GM18511 (cell line): ENCODE measurements at regions not wholly inside any gene's neighbourhood (a gene's known extent, or its start where the extent isn't known, plus 50 kb on each side); places are given as distances from the start of the nearest gene placed in this dataset.
"Not testable (repeated sequence)": the region's sequence is repeated elsewhere in the genome, so short reads cannot be mapped to it uniquely, and the experiment has no call there.

Source experiments
- ATAC-seq: cut with Tn5 transposase; IDR thresholded peaks from one replicate; pipeline ENCODE4 v1.9.1; 2021; ENCODE audit warnings: mild to moderate bottlenecking, moderate library complexity; ENCODE audit not compliant: unreplicated experiment

- no peak for ATAC-seq
Measured at GRCh38 chr3:171915275-171915674, 72.1 kb downstream of the TMEM212 start.

DNA sequence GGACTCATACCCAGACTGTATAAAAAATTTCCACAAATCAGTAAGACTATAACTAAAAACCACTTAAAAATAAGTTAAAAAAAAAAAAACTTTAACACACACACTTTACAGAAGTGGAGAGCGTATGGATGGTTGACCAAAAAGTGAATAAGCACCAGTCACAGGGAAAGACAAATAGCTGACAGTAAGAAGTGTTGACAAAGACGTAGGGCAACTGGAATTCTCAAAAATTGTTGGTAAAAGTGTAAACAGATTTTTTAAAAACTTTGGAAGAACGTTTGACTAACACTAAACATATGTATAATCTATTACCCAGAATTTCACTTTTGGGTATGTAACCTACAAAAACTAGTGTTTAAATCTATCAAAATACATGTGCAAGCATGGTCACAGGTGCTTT, 73.7 kb downstream of the TMEM212 start:
- ATAC-seq = no peak

GRCh38 chr3:171922629-171923028, 79.5 kb downstream of the TMEM212 start:
- ATAC-seq = not testable (repeated sequence)

DNA sequence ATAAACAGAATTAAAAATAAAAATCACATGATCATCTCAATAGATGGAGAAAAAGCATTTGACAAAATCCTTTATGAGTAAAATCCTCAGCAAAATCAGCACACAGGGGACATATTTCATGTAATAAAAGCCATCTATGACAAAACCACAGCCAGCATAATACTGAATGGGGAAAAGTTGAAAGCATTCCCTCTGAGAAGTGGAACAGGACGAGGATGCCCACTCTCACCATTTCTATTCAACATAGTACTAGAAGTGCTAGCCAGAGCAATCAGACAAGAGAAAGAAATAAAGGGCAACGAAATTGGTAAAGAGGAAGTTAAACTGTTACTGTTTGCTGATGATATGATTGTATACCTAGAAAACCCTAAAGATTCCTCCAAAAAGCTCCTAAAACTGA, 80.5 kb downstream of the TMEM212 start:
- not testable (repeated sequence) for ATAC-seq

DNA sequence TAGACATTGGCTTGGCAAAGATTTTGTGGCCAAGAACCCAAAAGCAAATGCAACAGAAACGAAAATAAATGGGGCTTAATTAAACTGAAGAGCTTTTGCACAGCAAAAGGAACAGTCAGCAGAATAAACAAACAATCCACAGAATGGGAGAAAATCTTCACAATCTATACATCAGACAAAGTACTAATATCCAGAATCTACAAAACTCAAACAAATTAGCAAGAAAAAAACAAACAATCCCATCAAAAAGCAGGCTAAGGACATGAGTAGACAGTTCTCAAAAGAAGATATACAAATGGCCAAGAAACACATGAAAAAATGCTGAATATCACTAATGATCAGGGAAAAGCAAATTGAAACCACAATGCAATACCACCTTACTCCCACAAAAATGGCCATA, 81.7 kb downstream of the TMEM212 start:
- ATAC-seq = not testable (repeated sequence)

DNA sequence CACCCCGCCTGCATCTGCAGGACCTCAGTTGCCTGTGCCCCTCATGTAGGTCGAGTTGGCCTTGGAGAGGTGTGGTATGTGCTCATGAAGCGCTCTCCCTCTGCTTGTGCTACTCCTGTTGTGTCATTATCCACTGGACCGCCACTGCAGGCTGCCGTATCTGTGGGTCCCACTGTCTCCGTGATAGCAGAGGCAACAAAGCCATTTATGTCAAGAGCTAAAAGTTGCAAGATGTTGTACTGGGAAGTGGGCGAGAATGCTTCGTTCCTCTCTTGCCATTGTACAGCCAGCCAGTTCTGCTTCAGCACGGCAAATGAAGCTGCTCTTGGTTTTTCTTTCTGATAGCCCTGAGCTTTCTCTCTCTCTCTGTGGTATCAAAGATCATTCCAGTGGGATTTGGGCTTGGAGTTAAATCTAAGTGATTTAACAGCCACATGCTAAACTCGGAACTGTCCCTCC, 89.0 kb downstream of the TMEM212 start:
- no peak for ATAC-seq

DNA sequence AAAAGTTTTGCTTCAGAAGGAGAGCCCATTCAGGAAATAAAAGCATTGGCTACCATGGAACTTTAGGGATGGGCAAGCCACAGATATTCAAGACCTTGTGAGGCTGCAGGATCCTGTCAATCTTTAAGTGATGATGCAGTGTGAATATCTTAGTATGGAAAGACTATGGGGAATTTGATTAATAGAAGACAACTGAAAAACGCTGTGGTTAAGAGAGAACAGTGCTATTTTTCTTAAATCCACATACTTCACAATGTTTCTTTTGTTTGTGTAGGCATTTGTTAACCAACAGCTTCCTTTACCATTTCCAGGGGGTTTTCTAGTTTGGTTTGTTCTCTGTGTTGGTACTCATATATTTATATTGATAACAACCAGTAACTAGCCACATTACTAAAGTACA, 90.3 kb downstream of the TMEM212 start:
- no peak for ATAC-seq

GRCh38 chr3:171935261-171936123, 92.3 kb downstream of the TMEM212 start:
- no peak for ATAC-seq

DNA sequence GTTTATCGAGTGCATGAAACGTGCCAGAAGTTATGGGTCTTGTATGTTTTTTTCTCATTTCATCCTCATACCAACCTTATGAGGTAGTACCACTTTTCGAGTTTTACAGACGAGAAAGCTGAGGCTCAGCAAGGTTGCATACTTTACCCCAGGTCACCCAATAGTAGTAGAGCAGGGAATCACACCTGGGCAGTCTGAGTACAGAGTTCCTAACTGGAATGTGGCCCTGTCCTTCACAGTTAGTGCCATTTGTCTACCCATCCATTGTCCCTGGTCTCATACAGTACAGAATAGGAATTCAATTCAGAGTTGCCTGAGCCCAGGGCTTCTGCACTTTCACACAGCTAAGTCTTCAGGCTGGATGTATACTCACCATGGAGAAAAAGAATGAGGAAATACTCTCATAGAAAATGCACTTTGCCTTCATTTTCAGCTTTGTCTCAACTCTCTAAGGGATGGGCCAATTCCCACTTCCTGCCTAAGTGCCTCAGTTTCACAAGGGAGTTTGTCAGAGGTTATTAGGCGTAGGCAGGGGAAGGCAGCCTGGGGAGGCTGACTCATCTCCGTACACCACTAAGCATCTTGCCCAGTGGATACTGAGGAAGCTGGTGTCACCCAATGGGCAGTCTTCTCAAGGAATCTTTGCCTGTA, 93.2 kb downstream of the TMEM212 start:
- no peak for ATAC-seq

DNA sequence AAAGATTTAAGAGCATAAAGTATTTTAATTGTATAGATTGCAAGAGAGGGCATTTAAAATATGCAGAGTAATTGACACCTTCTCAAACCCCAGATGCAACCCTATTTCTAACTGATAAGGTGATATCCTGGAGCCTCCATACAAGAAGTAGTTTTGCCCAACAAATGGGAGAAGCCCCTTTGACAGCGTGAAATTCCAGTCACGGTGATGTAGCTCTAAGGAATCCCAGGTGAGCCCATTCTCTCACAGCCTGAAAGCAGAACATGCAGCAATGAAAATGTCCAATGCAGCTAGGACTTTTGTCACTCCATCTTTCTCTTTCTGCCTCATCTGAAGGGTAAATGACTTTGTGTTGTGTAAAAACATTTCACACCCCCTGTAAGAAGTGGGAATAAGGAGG, 96.4 kb downstream of the TMEM212 start:
- no peak for ATAC-seq

DNA sequence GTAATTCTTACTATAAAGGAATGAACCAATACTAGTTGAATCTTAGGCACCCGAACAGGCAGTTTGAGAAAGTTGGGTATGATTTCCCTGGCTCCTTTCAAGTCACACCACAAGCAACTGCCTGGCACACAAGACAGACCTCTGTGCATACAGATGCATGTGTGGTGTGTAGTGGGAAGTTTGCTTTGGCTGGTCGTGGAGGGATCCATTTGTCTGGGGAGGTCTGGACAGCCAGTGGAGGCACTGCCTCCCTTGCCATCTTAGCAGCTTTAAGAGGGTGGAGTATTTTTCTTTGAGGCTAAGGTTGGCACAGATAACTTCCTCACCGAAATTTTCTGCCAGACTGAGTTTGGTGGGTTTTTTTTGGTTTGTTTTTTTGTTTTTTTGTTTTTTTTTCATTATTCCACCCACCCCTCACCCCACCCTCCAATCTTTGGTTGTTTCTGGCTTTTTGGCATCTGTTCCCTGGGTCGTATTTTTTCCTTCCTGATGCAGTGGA, 97.1 kb downstream of the TMEM212 start:
- no peak for ATAC-seq

- no peak for ATAC-seq
Measured at GRCh38 chr3:171943262-171944117, 95.9 kb upstream of the FNDC3B start.

- no peak for ATAC-seq
Measured at GRCh38 chr3:171944118-171945016, 95.0 kb upstream of the FNDC3B start.

DNA sequence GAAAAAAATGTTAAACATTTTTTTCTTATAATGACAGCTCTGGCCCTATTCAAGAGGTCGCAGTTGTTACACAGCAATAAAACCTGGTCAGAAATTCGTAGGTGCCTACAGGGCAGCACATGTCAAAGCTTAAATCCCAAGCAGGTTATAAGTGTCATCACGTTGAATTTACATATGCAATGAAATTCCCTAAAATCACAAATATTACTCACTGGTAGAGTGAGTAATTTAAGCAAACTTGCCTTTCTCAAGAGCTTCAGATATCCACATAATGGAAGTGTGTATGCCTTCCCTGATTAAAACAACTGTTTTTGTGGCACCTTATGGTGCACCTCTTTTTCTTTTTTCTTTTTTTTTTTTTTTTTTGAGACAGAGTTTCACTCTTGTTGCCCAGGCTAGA, 90.7 kb upstream of the FNDC3B start:
- no peak for ATAC-seq

DNA sequence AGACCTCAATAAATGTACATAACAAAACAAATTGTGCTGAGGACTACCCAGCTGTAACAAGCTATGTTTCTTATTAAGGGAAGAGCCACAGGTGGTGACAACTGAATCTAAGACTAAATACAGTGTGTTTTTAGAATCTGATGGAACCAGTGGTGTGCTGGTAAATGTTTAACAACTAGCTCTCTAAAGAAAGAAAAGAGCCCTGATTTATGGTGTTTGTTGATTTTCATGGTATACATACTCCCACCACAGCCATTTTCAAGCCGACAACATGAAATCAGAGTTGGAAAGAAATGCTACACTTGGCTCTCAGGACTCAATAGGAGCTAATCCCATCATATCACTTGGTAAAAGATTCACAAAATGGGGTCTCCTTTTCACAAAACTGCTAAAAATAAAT, 89.8 kb upstream of the FNDC3B start:
- ATAC-seq = no peak

- no peak for ATAC-seq
Measured at GRCh38 chr3:171950373-171950772, 89.0 kb upstream of the FNDC3B start.

DNA sequence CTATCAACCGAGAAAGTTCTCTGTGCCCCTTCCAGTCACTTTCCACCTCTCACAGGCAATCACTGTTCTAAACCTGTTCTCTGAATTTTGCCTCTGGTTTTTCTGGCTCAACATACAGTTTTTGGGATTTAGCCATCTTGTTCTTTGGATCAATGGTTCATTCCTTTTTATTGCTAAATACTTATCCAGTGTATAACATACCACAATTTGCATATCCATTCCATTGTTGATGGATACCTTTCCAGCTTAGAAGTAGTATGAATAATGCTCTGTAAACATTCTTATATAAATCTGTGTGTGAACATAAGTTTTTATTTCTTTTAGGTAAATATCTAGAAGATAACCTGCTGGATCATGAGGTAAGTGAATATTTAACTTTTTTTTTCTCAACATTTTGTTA, 87.8 kb upstream of the FNDC3B start:
- ATAC-seq = no peak

GRCh38 chr3:171953301-171954022, 85.9 kb upstream of the FNDC3B start:
- no peak for ATAC-seq

GRCh38 chr3:171954690-171955383, 84.5 kb upstream of the FNDC3B start:
- ATAC-seq = no peak
